ENCODE measurements at regions not wholly inside any gene's neighbourhood (a gene's known extent, or its start where the extent isn't known, plus 50 kb on each side); places are given as distances from the start of the nearest gene placed in this dataset.

DNA sequence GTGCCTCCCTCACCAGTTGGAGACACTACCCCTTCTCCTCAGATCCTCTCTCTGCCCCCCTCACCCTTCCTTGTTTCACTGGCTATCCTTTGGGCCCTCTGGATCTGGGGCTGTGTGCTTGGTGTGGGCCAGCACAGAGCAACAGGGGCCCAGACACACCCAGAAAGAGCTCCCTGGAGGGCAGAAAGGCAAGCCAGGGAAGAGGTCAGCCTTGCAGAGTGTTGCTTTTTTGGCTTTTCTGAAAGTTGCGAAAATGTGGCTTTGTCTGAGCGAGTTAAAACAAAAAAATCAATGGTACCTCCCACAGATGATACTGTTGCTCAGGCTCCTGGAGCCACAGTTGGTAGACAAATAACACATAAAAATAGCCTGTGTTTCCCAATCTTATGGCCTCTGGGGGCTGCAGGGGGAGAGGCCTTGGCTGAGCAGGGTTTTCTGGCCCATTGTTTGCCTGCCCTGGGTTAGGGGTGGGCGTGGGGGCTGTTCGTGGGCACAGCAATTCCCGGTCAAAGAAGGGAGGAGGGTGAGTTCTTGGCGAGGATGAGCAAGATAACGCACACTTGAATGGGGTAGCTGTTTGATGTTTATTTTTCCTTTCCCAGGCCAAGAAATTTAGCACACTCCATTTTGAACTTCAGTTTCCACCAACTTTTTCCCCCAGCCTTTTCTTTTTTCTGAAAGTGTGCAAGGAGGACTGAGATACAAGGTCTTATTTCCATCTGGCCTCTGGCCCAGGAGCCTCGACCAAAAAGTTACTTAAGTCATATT, 167.0 kb upstream of the HAAO start:
- TF ChIP-seq, protein P1, sequence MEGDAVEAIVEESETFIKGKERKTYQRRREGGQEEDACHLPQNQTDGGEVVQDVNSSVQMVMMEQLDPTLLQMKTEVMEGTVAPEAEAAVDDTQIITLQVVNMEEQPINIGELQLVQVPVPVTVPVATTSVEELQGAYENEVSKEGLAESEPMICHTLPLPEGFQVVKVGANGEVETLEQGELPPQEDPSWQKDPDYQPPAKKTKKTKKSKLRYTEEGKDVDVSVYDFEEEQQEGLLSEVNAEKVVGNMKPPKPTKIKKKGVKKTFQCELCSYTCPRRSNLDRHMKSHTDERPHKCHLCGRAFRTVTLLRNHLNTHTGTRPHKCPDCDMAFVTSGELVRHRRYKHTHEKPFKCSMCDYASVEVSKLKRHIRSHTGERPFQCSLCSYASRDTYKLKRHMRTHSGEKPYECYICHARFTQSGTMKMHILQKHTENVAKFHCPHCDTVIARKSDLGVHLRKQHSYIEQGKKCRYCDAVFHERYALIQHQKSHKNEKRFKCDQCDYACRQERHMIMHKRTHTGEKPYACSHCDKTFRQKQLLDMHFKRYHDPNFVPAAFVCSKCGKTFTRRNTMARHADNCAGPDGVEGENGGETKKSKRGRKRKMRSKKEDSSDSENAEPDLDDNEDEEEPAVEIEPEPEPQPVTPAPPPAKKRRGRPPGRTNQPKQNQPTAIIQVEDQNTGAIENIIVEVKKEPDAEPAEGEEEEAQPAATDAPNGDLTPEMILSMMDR (conservative IDR thresholded peaks at IDR 0.05): no peak
- no peak for TF ChIP-seq EZH2 (IDR thresholded peaks at IDR 0.05; ENCODE audit: low read depth)

Measured in PC-9 (cell line).